HG02571 (cell line): ENCODE measurements at regions not wholly inside any gene's neighbourhood (a gene's known extent, or its start where the extent isn't known, plus 50 kb on each side); places are given as distances from the start of the nearest gene placed in this dataset.

ENCODE experiments used
- ATAC-seq: cut with Tn5 transposase; IDR thresholded peaks from one replicate; pipeline ENCODE4 v1.9.1; 2021; ENCODE audit warnings: mild to moderate bottlenecking, moderate library complexity; ENCODE audit not compliant: unreplicated experiment

GRCh38 chr11:11016943-11017342 is 159.1 kb upstream of the ZBED5 start:
- no peak for ATAC-seq

DNA sequence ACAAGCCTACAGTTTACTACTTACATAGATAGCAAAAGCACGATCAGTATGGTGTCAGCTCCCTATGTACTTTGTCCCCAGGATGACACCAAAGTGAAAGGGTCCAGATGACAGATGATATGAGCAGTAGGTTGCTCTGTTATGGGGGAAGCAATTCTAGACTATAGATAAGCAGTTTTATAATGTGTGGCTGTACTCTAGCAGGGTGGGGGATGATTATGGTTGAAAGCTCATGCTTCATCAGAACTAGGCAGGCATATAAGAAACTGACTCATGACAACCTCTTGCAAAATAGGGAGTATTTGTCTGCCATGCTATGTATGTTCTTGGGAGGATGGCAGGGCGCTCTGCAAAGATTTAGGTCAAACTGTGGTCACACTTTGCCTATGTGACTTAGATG is 158.2 kb upstream of the ZBED5 start:
- no peak for ATAC-seq

GRCh38 chr11:11011617-11012016 is 153.8 kb upstream of the ZBED5 start:
- ATAC-seq, result no peak

- no peak for ATAC-seq
Measured at GRCh38 chr11:11010624-11011127, 152.8 kb upstream of the ZBED5 start.

GRCh38 chr11:11009179-11009578 is 151.3 kb upstream of the ZBED5 start:
- ATAC-seq, result no peak

- ATAC-seq, result no peak
Measured at GRCh38 chr11:11004069-11004468, 146.2 kb upstream of the ZBED5 start.

DNA sequence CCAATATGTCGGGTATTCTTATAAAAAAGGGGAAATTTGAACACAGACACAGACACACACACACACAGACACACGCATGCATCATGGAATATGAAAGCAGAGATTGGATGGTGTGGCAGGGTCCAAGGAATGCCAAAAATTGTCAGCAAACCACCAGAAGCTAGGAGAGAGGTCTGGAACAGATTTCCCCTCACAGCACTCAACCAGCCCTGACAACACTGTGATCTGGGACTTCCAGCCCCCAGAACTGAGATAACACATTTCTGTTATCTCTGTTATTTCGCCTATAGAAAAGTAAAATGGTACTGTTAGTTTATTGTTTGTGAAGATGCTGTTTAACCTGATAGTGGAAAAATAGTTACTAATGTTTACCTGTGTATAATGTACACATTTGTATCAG is 145.4 kb upstream of the ZBED5 start:
- ATAC-seq, result no peak

- ATAC-seq, result no peak
Measured at GRCh38 chr11:11000579-11001283, 142.9 kb upstream of the ZBED5 start.

DNA sequence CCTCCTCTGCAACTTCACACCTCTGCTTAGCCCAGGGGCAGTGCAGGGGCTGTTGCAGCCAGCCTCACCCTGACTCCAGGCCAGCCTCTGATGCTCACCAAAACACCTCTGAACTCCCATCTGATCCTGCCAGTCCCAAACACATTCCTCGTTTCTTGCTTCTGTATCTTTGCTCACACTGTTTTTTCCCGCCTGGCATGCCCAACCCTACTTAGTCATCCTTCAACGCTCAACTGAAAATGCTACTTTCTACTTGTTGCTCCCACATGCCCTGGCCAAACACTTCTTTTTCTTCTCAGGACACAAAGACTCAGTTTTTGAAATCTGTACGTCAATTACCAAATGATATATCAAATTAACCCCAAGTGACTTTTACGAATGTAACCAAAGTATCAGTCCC is 140.8 kb upstream of the ZBED5 start:
- ATAC-seq, result no peak

- ATAC-seq, result no peak
Measured at GRCh38 chr11:10996678-10997077, 138.8 kb upstream of the ZBED5 start.

GRCh38 chr11:10993640-10994039 is 135.8 kb upstream of the ZBED5 start:
- ATAC-seq, result no peak

GRCh38 chr11:10993186-10993585 is 135.3 kb upstream of the ZBED5 start:
- no peak for ATAC-seq

DNA sequence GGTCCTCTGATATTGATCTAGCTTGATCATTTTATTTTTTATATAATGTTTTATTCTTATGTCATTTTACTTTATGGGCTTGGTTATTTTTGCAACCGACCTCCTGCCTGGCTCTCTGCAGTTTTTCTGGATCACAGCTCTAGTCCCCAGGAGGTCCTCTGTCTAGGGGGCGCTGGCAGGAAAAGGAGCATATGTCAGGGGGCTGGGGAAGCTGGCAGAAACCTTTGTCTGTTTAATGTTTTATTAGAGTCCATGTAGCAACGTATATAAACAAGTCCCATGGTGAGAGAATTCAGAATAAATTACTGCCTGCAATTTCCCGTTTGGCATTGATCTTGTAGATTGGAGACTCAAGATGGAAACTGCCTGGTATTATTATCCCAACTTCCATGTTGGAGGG is 133.5 kb upstream of the ZBED5 start:
- ATAC-seq, result no peak

- ATAC-seq, result no peak
Measured at GRCh38 chr11:10990637-10991193, 132.9 kb upstream of the ZBED5 start.

DNA sequence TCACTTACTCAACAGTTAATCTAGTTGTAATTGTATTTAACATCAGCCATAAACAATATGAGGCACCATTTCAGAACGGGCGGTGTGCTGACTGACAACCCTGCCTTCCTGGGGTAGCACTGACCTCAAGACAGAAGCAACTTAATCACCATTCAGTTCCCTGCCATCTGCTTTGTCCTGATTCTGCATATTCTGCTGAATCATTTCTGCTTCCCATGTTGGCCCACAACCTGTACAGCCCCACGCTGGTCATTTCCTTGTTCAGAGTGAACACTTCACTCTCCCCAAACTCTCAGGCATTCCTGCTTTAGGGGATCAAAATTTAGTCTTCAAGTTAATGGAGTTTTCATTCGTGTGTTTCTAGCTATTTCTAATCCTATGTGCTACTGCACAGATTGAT is 132.3 kb upstream of the ZBED5 start:
- ATAC-seq, result no peak

DNA sequence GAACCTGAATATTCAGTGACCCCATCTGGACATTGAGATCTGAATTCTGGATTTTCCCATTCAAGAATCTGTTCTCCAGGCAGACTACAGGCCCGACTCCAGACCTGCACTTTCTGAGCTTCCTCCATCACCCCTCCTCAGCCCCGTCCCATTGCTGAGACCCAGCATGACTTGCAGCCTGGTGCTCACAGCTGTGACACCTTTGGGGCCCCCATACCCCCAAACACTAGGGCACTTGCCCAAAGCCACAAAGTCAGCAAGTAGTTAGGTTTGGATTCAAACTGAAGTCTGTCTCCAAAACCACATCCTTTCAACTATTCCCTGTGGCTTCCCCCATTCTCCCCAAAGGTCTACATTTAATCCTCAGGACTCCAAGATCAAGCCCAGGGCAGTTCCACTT is 128.2 kb upstream of the ZBED5 start:
- ATAC-seq, result no peak

DNA sequence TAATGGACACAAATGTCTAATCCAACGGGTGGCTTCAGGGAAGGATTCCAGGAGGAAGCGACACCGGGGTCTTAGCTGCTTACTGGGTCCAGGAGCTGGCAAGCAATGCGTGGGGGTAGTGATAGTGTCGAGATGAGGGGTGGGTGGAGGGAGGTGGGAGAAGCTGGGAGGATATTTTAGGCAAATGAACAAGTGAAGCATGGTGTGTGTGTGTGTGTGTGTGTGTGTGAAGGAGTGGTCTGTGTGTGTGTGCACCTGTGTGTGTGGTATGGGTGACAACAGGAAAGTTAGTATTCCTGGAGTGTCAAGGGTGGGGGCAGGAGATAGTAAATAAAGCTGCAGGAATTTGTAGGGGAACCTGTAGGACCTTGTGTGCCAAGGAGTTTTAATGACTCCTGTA is 126.9 kb upstream of the ZBED5 start:
- ATAC-seq, result no peak

DNA sequence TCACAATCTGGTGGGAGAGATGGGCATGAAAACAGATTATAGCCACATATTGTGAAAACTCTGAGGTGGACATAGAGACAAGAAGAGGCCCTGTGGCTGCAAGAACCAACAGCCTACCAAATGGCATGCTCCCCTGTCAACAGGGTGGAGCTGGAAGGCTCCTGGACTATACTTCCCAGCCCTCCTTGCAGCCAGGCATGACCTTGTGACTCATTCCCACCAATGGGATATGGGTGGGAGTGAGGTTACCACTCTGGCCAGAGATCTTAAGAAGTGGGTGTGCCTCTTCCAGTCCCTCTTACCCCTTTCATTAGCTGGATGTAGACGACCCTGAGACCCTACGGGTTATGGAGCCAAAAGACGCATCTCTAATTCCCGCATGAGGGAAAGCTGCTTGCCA is 126.4 kb upstream of the ZBED5 start:
- ATAC-seq, result no peak

- no peak for ATAC-seq
Measured at GRCh38 chr11:10982704-10983510, 125.1 kb upstream of the ZBED5 start.

GRCh38 chr11:10979529-10979928 is 121.7 kb upstream of the ZBED5 start:
- ATAC-seq, result no peak

DNA sequence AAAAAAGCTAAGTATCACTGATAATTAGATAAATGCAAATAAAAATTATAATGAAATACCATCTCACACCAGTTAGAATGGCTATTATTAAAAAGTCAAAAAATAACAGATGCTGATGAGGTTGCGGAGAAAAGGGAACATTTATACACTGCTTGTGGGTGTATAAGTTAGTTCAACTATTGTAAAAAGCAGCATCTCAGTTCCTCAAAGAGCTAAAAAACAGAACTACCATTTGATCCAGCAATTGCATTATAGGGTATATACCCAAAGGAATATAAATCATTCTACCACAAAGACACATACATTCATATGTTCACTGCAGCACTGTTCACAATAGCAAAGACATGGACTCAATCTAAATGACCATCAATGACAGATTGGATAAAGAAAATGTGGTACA is 120.3 kb upstream of the ZBED5 start:
- no peak for ATAC-seq

DNA sequence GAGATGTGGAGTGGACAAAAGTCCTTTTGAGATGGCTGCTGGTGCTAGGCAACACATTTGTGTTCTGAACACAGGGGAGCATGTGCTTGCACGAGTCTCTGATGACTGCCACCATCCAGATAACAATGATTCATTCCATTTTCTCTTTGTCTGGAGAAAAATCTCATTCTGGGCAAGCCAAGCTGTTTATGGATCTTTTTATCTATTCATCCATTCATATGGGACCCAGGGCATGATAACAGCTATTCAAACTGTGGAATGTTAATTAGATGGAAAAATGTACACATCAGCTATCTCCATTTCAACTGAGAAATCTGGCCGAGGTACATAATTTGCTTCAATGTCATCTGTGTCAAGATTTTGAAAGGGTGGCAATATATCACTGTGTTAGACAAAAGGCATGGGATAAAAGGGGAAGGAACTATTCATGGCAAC is 117.5 kb upstream of the ZBED5 start:
- no peak for ATAC-seq
